Suprapubic skin (tissue), 4 donors: ENCODE measurements at regions not wholly inside any gene's neighbourhood (a gene's known extent, or its start where the extent isn't known, plus 50 kb on each side); places are given as distances from the start of the nearest gene placed in this dataset.

Experiments
- CTCF ChIP-seq, 2 donors: fragments of 200-600 bp in 1 of 2; fragments of 450-650 bp in 1 of 2; sonication (generic) in 1 of 2; IDR thresholded peaks; one replicate each; pipeline ENCODE4 v1.5.1; 2016 to 2019; ENCODE audit warnings: antibody characterized with exemption in 2 of 2, mild to moderate bottlenecking in 1 of 2, moderate library complexity in 1 of 2
- EP300 ChIP-seq: sonication (generic); formaldehyde crosslinking; IDR thresholded peaks from one replicate; pipeline ENCODE4 v1.6.1; 2017; ENCODE audit warnings: antibody characterized with exemption
- POLR2A ChIP-seq, 2 donors: fragments of 450-650 bp; IDR thresholded peaks; one replicate each; pipeline ENCODE4 v1.6.1; 2017; ENCODE audit warnings: antibody characterized with exemption in 2 of 2, mild to moderate bottlenecking in 2 of 2, moderate library complexity in 2 of 2
- POLR2AphosphoS5 ChIP-seq, 3 donors: sonication (generic); formaldehyde crosslinking; IDR thresholded peaks; one replicate each; pipeline ENCODE4 v1.6.1; 2017; ENCODE audit warnings: antibody characterized with exemption in 3 of 3

- TF ChIP-seq POLR2A (IDR thresholded peaks at IDR 0.05) (no peak), EP300 (no peak), CTCF (IDR thresholded peaks at IDR 0.05) (no peak), POLR2AphosphoS5 (IDR thresholded peaks at IDR 0.05) (no peak)
Observed at GRCh38 chr14:71290301-71290700, 383.0 kb downstream of the PCNX1 start.
